HL-60 (cell line): ENCODE measurements at regions not wholly inside any gene's neighbourhood (a gene's known extent, or its start where the extent isn't known, plus 50 kb on each side); places are given as distances from the start of the nearest gene placed in this dataset.

ENCODE experiments used
- CTCF ChIP-seq: IDR thresholded peaks from one replicate; pipeline ENCODE4 v1.5.1; 2011; ENCODE audit warnings: low read length, control low read depth, inconsistent platforms; ENCODE audit not compliant: insufficient read depth
- POLR2AphosphoS5 ChIP-seq: IDR thresholded peaks from 2 replicates; pipeline ENCODE4 v1.6.1; 2012; ENCODE audit warnings: low read depth
- REST ChIP-seq: IDR thresholded peaks from 2 replicates; pipeline ENCODE4 v1.6.1; 2012; ENCODE audit warnings: low read depth; ENCODE audit not compliant: insufficient replicate concordance

GRCh38 chr18:73887801-73888200 is 259.8 kb downstream of the FBXO15 start:
- TF ChIP-seq REST: no peak
- TF ChIP-seq CTCF: no peak
- TF ChIP-seq POLR2AphosphoS5: no peak
